GM12865 (cell line): ENCODE measurements at regions not wholly inside any gene's neighbourhood (a gene's known extent, or its start where the extent isn't known, plus 50 kb on each side); places are given as distances from the start of the nearest gene placed in this dataset.

Experiments
- DNase-seq: peaks from one replicate; pipeline ENCODE4 v3.0.0; 2010; ENCODE audit warnings: low read depth
- H3K4me3 ChIP-seq: 2 replicates; pipeline ENCODE4 v1.5.1; 2011; ENCODE audit warnings: mild to moderate bottlenecking, low read depth, low read length, control low read depth
- CTCF ChIP-seq: IDR thresholded peaks from 2 replicates; pipeline ENCODE4 v1.5.1; 2011; ENCODE audit warnings: low read length, control low read depth, low read depth, inconsistent platforms; ENCODE audit not compliant: insufficient read depth; ENCODE audit errors: missing control alignments

- DNase-seq: no peak
- TF ChIP-seq CTCF: no peak
- H3K4me3 ChIP-seq: no peak overlapping the region
Measured at GRCh38 chr6:78117966-78118365, 465.1 kb downstream of the MEI4 start.

- no peak for TF ChIP-seq CTCF
- H3K4me3 ChIP-seq: no peak overlapping the region
- no peak for DNase-seq
Measured at GRCh38 chr6:78131521-78131920, 478.7 kb downstream of the MEI4 start.

GRCh38 chr6:78132671-78133410, 480.0 kb downstream of the MEI4 start:
- no peak overlapping the region for H3K4me3 ChIP-seq
- DNase-seq: no peak
- no peak for TF ChIP-seq CTCF

- no peak overlapping the region for H3K4me3 ChIP-seq
- TF ChIP-seq CTCF: no peak
- no peak for DNase-seq
Measured at GRCh38 chr6:78150425-78150824, 497.6 kb downstream of the MEI4 start.

- no peak for TF ChIP-seq CTCF
- DNase-seq: no peak
- no peak overlapping the region for H3K4me3 ChIP-seq
Measured at GRCh38 chr6:78153976-78154375, 501.1 kb downstream of the MEI4 start.

- no peak for DNase-seq
- no peak overlapping the region for H3K4me3 ChIP-seq
- no peak for TF ChIP-seq CTCF
Measured at GRCh38 chr6:78157606-78158005, 504.8 kb downstream of the MEI4 start.

GRCh38 chr6:78188891-78189290, 536.1 kb downstream of the MEI4 start:
- H3K4me3 ChIP-seq: no peak overlapping the region
- DNase-seq: no peak
- no peak for TF ChIP-seq CTCF
